Stimulated activated CD4-positive, alpha-beta T cell treated with anti-CD3 and anti-CD28 coated beads, Interleukin-2, amount 100 ng/mL, for 48 hours (primary cell): ENCODE measurements at regions not wholly inside any gene's neighbourhood (a gene's known extent, or its start where the extent isn't known, plus 50 kb on each side); places are given as distances from the start of the nearest gene placed in this dataset.

Source experiments
- DNase-seq, 2 donors: peaks; one replicate each; pipeline ENCODE4 v3.0.0-alpha.2; 2020

DNA sequence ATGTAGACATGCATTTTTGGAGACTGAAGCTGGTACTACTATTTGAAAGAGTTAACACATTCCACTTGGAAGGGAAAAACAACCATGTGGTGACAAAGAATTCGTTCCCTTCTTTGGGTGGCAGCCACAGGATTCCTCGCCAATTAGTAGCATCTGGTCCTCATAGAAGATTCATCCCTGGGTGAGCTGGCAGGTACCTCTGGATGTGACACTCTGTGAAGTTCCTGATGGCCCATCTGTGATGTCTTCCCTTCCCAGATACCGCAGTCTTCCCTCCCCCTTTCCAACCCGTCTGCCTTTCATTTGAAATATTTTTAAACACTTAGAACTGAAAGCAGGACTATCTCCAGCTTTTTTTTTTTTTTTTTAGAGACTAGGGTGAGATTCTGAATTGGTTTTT lies 569.5 kb downstream of the TYW1 start:
- DNase-seq: no peak

GRCh38 chr7:67571026-67571545 lies 574.5 kb downstream of the TYW1 start:
- DNase-seq: no peak

- DNase-seq: no peak
These were observed 577.0 kb downstream of the TYW1 start for GRCh38 chr7:67573639-67574038.

GRCh38 chr7:67588631-67589030 lies 592.0 kb downstream of the TYW1 start:
- no peak for DNase-seq

- no peak for DNase-seq
These were observed 592.5 kb downstream of the TYW1 start for GRCh38 chr7:67589183-67589582.

- no peak for DNase-seq
These were observed 594.0 kb downstream of the TYW1 start for GRCh38 chr7:67590649-67591048.

DNA sequence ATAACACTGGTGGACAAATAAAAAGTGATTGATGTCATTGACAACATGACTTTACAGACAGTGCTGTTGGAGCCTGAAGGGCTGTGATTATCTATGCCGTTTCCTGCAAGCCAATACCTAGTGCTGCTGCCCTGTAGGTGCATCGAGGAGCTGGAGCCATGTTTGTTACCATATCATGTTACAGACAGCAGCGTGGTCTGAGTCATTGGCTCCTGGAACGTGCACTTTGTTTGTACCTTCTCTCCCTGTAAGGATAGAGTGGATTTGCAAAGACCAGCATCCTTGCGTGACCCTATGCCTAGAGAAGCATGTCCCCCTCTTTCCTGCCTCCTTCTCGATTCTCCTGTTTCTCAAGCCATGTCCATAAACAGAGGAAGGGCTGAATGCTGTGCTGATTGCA lies 597.2 kb downstream of the TYW1 start:
- DNase-seq: no peak

GRCh38 chr7:67595431-67596180 lies 599.0 kb downstream of the TYW1 start:
- no peak for DNase-seq

DNA sequence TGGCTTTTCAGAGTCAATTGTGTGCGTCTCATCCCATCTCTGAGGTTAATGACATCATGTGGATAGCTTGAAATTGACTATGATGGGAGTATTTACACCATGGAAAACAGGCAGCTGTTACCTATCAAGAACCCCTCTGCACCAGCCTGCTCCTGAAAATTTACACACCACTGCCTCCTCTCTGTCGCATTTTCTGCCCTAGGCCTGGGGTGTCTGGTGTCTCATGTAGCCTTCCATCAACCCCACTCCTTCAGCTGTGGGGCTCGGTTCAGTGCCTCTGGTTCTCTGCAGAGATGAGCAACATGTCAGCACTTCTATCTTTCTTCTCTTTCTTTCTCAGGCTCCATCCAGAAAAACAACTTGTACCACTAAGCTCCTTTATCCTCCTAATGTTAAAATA lies 600.5 kb downstream of the TYW1 start:
- DNase-seq: no peak

DNA sequence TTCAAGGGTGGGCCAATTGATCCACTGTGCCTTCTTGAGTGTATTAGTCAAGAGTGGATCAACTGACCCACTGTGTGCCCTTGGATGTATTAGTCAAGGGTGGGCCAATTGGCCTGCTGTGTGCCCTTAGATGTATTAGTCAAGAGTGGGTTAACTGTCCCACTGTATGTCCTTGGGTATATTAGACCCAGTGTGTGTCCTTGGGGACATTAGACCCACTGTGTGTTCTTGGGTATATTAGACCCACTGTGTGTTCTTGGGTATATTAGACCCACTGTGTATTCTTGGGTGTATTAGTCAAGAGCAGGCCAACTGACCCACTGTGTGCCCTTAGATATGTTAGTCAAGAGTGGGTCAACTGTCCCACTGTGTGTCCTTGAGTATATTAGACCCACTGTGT lies 601.8 kb downstream of the TYW1 start:
- DNase-seq: no peak

- DNase-seq: no peak
These were observed 602.9 kb downstream of the TYW1 start for GRCh38 chr7:67599331-67600062.

DNA sequence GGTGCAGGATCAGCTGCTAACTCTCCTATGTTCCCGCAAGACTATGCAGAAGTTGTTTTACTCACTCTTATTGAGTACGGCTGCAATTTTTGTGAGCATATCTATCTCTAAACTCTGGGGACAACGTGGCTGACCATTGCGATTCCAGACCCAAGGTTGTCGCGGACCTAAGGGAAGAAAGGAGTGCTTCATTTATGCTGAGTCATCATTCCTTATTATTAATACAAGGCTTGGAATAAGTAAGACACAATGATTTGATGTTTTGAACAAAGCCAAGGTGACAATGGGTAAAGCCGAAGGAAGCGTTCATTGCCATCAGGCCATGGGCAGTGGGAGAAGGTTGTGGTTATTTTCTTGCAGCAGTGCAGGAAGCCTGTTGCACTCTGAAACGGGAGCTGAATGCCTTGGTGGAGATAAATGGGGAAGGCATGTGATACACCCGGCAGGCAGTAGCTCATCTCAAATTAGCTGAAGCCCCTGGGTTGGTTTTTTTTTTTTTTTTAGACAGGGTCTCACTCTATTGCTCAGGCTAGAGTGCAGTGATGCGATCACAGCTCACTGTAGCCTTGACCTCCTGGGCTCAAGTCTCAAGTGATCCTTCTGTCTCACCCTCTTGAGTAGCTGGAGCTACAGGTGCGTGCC lies 605.7 kb downstream of the TYW1 start:
- no peak for DNase-seq

GRCh38 chr7:67604461-67605386 lies 608.1 kb downstream of the TYW1 start:
- DNase-seq: no peak

GRCh38 chr7:67608806-67609205 lies 612.2 kb downstream of the TYW1 start:
- DNase-seq: no peak

GRCh38 chr7:67610897-67611296 lies 614.3 kb downstream of the TYW1 start:
- no peak for DNase-seq

DNA sequence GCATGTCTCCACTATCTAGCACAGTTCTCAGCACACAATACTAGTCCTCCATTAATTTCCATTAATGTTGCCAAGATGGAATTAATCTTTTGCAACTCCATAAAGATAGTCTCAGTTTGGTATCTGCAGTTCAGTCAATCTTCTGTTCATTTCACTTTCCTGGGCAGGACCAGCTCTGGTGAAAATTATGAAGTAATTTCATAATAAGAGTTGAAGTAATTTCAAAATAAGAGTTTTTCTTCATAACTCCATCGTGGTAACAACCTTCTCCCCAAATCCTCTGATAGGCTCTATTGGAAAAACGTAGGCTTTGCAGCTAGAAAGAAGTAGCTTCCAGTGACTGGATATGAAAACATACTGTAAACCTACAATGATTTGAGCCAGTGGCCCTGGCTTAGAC lies 618.2 kb downstream of the TYW1 start:
- DNase-seq: no peak

DNA sequence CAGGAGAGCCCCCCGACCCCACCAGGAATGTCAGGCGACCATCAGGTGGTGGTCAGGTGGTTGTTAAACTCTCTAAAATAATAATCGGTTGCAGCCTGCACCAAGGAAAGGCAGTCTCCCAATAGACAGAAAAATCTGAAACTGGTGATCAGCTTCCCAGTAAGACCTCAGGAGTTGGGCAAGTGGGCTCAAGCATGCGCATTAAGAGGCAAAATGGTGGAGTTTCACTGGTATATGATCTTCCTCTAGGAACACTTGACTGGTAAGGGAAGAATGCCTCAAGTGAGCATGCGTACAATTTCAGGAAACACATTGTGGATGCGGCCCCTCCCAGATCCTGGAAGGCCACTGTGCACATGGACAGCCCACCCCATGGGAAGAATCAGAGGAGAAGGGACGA lies 619.9 kb downstream of the TYW1 start:
- DNase-seq: no peak

DNA sequence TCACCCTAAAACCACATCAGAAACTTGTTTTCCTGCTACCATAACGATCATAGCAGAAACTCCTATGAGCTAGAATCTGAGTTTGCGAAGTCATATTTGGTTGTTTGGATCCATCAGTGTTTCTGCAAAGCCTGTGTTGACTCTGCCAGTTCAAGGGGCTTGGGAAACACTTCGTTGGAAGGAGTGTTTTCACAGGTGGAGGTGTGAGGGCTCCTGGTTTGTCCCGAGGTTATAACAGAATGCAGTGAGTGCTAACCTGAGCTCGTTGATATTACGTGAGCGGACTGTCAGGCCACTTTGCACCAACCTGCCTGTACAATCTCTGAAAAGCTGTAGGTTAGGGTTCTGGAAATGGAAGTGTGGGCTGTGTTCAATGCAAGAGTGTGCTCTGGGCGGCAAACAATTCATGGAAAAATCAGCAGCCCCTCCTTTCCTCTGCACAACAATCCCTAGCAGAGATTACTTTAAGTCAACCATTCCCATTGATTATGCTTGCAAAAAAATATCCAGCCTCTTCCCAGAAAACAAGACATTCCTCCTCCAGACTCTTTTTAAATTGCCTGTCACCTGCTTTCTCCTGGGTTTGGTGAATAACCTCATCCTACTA lies 622.0 kb downstream of the TYW1 start:
- no peak for DNase-seq

DNA sequence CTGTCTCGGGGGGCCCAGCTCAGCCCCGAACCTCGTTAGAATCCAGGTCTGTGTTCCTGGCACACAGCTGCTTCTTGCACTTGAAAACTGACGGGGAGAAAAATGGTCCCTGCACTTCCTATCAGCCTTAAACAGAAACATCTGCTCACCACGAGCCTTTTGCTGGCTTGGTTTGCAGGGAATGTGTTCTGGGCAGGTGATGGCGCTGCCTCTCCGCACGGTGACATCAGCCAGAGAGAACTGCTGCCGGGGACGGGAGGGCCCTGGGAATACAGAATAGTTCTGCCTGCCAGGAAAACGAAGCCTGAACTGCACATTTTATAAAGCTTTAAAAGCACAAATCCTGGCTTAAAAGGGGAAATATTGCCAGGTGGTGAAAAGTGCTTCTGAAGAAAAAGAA lies 622.5 kb downstream of the TYW1 start:
- DNase-seq: no peak

- no peak for DNase-seq
These were observed 623.7 kb downstream of the TYW1 start for GRCh38 chr7:67620216-67620933.

- DNase-seq: no peak
These were observed 625.1 kb downstream of the TYW1 start for GRCh38 chr7:67621704-67622103.
